Activated CD8-positive, alpha-beta T cell treated with anti-CD3 and anti-CD28 coated beads, Interleukin-2, amount 10 ng/mL, durations not matched to agents 7 days and 5 days (primary cell): ENCODE measurements at regions not wholly inside any gene's neighbourhood (a gene's known extent, or its start where the extent isn't known, plus 50 kb on each side); places are given as distances from the start of the nearest gene placed in this dataset.

Experiments used
- ATAC-seq: fragments of 150-1000 bp; cut with Tn5 transposase; one replicate; pipeline ENCODE4 v1.10.0; 2021; ENCODE audit warnings: moderate library complexity
- CTCF ChIA-PET: fragments of 350-600 bp; sonication (Branson Sonifier 250); formaldehyde crosslinking; loops from one replicate; lab custom pipeline; 2021; ENCODE audit warnings: antibody characterized with exemption; lab: Charles Lee
- POLR2A ChIA-PET: fragments of 350-600 bp; sonication (Branson Sonifier 250); formaldehyde crosslinking; loops from one replicate; lab custom pipeline; 2021; ENCODE audit warnings: antibody characterized with exemption; lab: Charles Lee
- DNase-seq: peaks from one replicate; pipeline ENCODE4 v3.0.0-alpha.2; 2020
- H3K27ac Mint-ChIP-seq: one replicate; pipeline ENCODE4 v1.8.0; 2021; ENCODE audit warnings: mild to moderate bottlenecking, mixed read lengths
- H3K27me3 Mint-ChIP-seq: one replicate; pipeline ENCODE4 v1.8.0; 2021; ENCODE audit warnings: low read depth, mixed read lengths
- H3K36me3 Mint-ChIP-seq: one replicate; pipeline ENCODE4 v1.8.0; 2021; ENCODE audit warnings: low read depth, mixed read lengths
- H3K4me1 Mint-ChIP-seq: one replicate; pipeline ENCODE4 v1.8.0; 2021; ENCODE audit warnings: low read depth, mixed read lengths
- H3K4me3 Mint-ChIP-seq: one replicate; pipeline ENCODE4 v1.8.0; 2021; ENCODE audit warnings: mild to moderate bottlenecking, mixed read lengths
- H3K9me3 Mint-ChIP-seq: one replicate; pipeline ENCODE4 v1.8.0; 2022; ENCODE audit warnings: mixed read lengths; ENCODE audit not compliant: insufficient read depth

- Mint-ChIP-seq H3K4me3 (no peak overlapping the region), H3K4me1 (no peaks in the 10 kb centered on the region), H3K27me3 (no peaks in the 10 kb centered on the region), H3K36me3 (no peaks in the 10 kb centered on the region), H3K27ac (no peak overlapping the region), H3K9me3 (no peaks in the 10 kb centered on the region)
- POLR2A ChIA-PET = no interaction called here
- DNase-seq (no peak), ATAC-seq (no peak)
- CTCF ChIA-PET = no interaction called here
These were observed 1140.9 kb downstream of the BRD1 start for GRCh38 chr22:48686694-48687302.

GRCh38 chr22:48685767-48686166 lies 1141.9 kb downstream of the BRD1 start:
- ChIA-PET POLR2A (no interaction called here), CTCF (no interaction called here)
- ATAC-seq (no peak), DNase-seq (no peak)
- H3K27ac Mint-ChIP-seq = no peak overlapping the region
- no peaks in the 10 kb centered on the region for H3K4me1 Mint-ChIP-seq
- no peak overlapping the region for H3K4me3 Mint-ChIP-seq
- H3K9me3 Mint-ChIP-seq = no peaks in the 10 kb centered on the region
- no peaks in the 10 kb centered on the region for H3K36me3 Mint-ChIP-seq
- no peaks in the 10 kb centered on the region for H3K27me3 Mint-ChIP-seq

GRCh38 chr22:48683640-48684039 lies 1144.0 kb downstream of the BRD1 start:
- CTCF ChIA-PET = no interaction called here
- Mint-ChIP-seq H3K27me3 (no peaks in the 10 kb centered on the region), H3K27ac (no peak overlapping the region), H3K4me3 (no peak overlapping the region), H3K9me3 (no peaks in the 10 kb centered on the region), H3K4me1 (no peaks in the 10 kb centered on the region), H3K36me3 (no peaks in the 10 kb centered on the region)
- DNase-seq = no peak
- ATAC-seq = no peak
- POLR2A ChIA-PET = no interaction called here

DNA sequence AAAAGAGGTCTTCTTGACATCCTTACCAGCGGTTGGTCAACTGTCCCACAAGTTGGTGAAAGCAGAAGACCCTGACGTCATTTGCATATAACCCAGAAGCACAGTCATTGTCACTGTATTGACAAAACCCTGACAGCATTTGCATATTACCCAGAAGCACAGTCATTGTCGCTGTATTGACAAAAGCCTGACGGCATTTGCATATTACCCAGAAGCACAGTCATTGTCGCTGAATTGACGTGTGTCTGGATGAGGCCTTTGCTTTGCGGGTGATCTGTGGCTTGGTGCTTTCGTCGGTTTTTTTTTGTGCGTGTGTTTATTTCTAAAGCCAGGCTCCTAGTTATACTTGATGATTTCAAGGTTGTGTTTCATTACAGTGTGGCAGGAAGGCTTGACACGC lies 1145.2 kb downstream of the BRD1 start:
- H3K36me3 Mint-ChIP-seq = no peaks in the 10 kb centered on the region
- POLR2A ChIA-PET = no interaction called here
- DNase-seq (no peak), ATAC-seq (no peak)
- H3K27ac Mint-ChIP-seq = no peak overlapping the region
- H3K4me3 Mint-ChIP-seq = no peak overlapping the region
- H3K27me3 Mint-ChIP-seq = no peaks in the 10 kb centered on the region
- no peaks in the 10 kb centered on the region for H3K4me1 Mint-ChIP-seq
- H3K9me3 Mint-ChIP-seq = no peaks in the 10 kb centered on the region
- CTCF ChIA-PET = no interaction called here

DNA sequence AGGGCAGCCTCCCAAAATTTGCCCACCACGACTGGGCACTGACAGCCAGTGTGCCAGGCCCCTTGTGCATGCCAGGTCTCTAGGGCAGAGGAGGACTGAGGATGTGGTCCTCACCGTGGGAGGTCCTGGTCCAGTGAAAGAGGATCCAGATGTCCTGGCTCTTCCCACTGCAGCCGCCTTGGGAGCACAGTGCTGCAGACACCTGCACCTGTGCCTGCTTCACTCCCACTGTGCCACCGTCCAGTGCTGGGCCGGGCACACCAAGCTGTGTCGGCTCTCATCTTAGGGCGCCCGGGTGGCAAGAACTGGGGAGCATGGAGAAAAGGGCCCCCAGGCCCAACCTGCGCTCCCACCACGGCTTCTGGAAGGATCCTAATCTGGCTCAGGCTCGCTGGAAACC lies 1147.1 kb downstream of the BRD1 start:
- H3K4me1 Mint-ChIP-seq = no peaks in the 10 kb centered on the region
- ATAC-seq (no peak), DNase-seq (no peak)
- no peaks in the 10 kb centered on the region for H3K27me3 Mint-ChIP-seq
- POLR2A ChIA-PET = interaction anchor here (0.7 kb wide), 1 partner anchor 41 kb away, joined by 3 read pairs; no protein-coding TSS in a partner anchor
- H3K36me3 Mint-ChIP-seq = no peaks in the 10 kb centered on the region
- CTCF ChIA-PET = no interaction called here
- H3K4me3 Mint-ChIP-seq = no peak overlapping the region
- H3K9me3 Mint-ChIP-seq = no peaks in the 10 kb centered on the region
- no peak overlapping the region for H3K27ac Mint-ChIP-seq

DNA sequence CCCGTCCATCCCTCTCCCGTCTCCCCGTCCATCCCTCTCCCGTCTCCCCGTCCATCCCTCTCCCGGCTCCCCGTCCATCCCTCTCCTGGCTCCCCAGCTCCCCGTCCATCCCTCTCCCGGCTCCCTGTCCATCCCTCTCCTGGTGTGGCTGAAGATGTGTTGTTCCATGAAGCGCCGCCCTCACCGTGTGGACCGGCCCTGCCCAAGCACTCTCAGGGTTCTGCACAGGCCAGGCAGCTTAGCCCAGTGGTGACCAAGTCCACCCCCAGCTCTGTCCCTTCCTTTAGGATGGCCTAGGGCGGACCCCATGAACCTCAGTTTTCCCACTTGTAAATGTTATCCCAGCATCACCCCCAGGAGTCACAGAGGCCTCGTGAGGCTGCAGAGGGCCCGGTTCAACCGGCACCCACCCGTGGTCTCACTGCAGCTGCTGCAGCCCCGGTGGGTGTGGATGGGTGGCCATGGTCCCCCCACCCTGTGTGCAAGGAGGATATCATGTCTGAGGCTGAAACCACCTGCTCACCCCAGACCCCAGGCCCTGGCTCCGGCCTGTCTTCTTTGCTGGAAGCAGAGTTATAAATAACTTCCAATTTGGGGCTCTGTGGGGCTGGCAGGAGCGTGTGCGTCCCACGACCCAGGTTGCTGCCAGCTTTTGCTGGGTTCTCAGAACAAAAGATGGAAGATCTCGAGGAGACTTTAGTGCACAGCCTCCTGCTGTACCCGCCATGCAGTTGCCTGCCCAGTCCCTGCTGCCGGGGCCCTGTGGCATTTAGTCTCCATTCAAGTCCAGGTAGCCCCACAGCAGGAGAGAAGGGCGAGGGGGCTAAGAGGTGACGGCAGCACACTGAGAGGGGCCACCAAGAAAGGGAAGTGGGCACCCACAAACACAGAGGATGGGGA lies 1147.8 kb downstream of the BRD1 start:
- Mint-ChIP-seq H3K27ac (no peak overlapping the region), H3K4me3 (no peak overlapping the region), H3K9me3 (no peaks in the 10 kb centered on the region), H3K27me3 (no peaks in the 10 kb centered on the region), H3K4me1 (no peaks in the 10 kb centered on the region), H3K36me3 (no peaks in the 10 kb centered on the region)
- DNase-seq = no peak
- ChIA-PET POLR2A (no interaction called here), CTCF (no interaction called here)
- no peak for ATAC-seq

DNA sequence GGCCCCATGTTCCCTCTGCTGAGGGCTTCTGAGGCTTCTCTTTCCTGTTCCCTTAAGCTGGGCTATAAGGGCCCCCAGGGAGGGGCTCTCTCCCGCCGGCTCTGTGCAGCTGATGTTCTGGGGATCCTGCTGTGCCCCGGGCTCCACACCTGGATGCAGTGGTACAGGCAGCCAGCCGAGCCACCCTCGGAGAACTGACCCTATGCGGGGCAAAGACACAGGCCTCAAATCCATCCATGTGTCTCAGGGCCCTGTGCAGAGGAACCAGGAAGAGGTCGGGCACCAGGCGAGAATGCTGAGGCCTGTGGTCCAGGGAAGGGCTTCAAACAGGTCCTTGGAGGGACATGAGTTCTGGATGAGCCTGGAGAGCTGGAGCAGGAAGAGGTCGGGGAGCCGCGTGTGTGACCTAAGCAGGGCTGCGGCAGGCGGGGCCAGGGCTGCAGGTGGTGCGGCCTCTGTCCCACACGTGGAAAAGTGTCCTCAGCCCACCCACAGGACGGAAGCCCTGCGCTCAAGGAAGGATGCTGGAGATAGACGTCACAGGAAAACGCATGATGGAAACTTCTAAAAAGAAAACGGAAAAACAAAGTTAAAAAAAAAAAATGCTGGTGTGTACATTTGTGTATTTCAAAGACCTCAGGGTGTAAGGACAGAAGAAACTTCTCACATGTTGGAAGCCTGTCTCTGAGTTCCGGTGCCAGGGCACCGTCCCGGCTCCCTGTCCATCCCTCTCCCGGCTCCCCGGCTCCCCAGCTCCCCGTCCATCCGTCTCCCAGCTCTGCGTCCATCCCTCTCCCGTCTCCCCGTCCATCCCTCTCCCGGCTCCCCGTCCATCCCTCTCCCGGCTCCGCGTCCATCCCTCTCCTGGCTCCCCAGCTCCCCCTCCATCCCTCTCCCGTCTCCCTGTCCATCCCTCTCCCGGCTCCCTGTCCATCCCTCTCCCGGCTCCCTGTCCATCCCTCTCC lies 1149.2 kb downstream of the BRD1 start:
- no peaks in the 10 kb centered on the region for H3K36me3 Mint-ChIP-seq
- no peaks in the 10 kb centered on the region for H3K4me1 Mint-ChIP-seq
- H3K27ac Mint-ChIP-seq = no peak overlapping the region
- no peak overlapping the region for H3K4me3 Mint-ChIP-seq
- no peaks in the 10 kb centered on the region for H3K27me3 Mint-ChIP-seq
- DNase-seq (no peak), ATAC-seq (no peak)
- ChIA-PET POLR2A (no interaction called here), CTCF (no interaction called here)
- H3K9me3 Mint-ChIP-seq = no peaks in the 10 kb centered on the region

DNA sequence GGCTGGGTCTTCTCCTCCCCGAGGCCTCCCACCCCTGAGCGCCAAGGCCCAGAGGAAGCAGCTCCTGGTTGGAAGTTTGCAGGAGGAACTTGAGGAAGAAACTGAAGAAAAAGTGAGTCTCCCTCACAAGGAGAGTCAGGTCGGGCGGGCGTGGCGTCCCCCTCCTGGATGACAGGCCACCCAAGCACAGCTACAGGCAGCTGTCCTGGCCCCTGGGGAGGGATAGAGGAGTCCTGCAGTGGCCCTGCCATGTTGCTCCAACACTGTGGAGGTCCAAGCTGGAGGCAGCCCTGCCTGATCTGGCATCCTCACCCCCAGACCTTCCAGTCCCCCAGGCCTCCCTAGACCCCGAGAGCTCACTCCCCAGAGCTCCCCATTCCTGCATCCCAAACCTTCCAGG lies 1150.1 kb downstream of the BRD1 start:
- peaks cover under 1% of the 10 kb centered on the region for H3K9me3 Mint-ChIP-seq
- ATAC-seq (no peak), DNase-seq (no peak)

DNA sequence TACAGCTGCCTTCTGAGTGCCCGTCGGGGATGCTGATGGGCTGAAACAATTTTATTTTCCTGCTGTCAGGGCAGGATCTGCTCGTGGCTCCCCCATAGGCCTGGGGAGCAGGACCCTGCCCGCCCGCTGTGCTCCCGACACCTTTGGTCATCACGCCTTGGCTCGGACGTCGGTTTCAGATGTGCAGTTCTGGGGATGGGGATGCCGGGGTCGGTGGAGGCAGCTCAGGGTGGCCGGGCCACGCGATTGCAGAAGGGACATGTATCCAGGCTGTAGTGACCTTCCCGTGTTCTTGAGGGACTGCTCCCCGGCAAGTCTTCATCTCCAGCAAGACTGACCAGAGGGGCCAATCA lies 1150.5 kb downstream of the BRD1 start:
- ChIA-PET CTCF (no interaction called here), POLR2A (no interaction called here)
- H3K27ac Mint-ChIP-seq = no peak overlapping the region

More for the DNA sequence above, 1150.1 kb downstream of the BRD1 start:
- H3K4me1 Mint-ChIP-seq = no peaks in the 10 kb centered on the region
- H3K4me3 Mint-ChIP-seq = no peak overlapping the region
- H3K27ac Mint-ChIP-seq = no peak overlapping the region
- H3K27me3 Mint-ChIP-seq = no peaks in the 10 kb centered on the region
- ChIA-PET POLR2A (no interaction called here), CTCF (no interaction called here)
- H3K36me3 Mint-ChIP-seq = no peaks in the 10 kb centered on the region

GRCh38 chr22:48676266-48677167 lies 1151.2 kb downstream of the BRD1 start:
- Mint-ChIP-seq H3K27ac (no peak overlapping the region), H3K36me3 (no peaks in the 10 kb centered on the region), H3K27me3 (no peaks in the 10 kb centered on the region), H3K4me3 (no peak overlapping the region), H3K4me1 (no peaks in the 10 kb centered on the region), H3K9me3 (peaks cover 8% of the 10 kb centered on the region)
- ATAC-seq = no peak
- ChIA-PET POLR2A (no interaction called here), CTCF (no interaction called here)
- DNase-seq = no peak

More for the DNA sequence above, 1150.5 kb downstream of the BRD1 start:
- no peak for DNase-seq
- H3K4me1 Mint-ChIP-seq = no peaks in the 10 kb centered on the region
- no peaks in the 10 kb centered on the region for H3K27me3 Mint-ChIP-seq
- no peaks in the 10 kb centered on the region for H3K36me3 Mint-ChIP-seq
- H3K4me3 Mint-ChIP-seq = no peak overlapping the region
- peaks cover 5% of the 10 kb centered on the region for H3K9me3 Mint-ChIP-seq
- ATAC-seq = no peak

GRCh38 chr22:48675830-48676145 lies 1151.9 kb downstream of the BRD1 start:
- Mint-ChIP-seq H3K4me3 (no peak overlapping the region), H3K4me1 (no peaks in the 10 kb centered on the region)
- POLR2A ChIA-PET = no interaction called here

More at GRCh38 chr22:48675830-48676145, 1151.9 kb downstream of the BRD1 start:
- Mint-ChIP-seq H3K27me3 (no peaks in the 10 kb centered on the region), H3K36me3 (no peaks in the 10 kb centered on the region), H3K9me3 (peaks cover 8% of the 10 kb centered on the region), H3K27ac (no peak overlapping the region)
- ATAC-seq (no peak), DNase-seq (no peak)
- CTCF ChIA-PET = no interaction called here
